C4-2B (cell line): ENCODE measurements at regions not wholly inside any gene's neighbourhood (a gene's known extent, or its start where the extent isn't known, plus 50 kb on each side); places are given as distances from the start of the nearest gene placed in this dataset.

Experiments used
- CTCF ChIP-seq: fragments of 450-650 bp; conservative IDR thresholded peaks from 2 replicates; pipeline ENCODE4 v1.5.1; 2017; ENCODE audit warnings: mild to moderate bottlenecking
- ZFX ChIP-seq: fragments of 450-650 bp; IDR thresholded peaks from 2 replicates; pipeline ENCODE4 v1.6.1; 2017

- TF ChIP-seq CTCF, result no peak
- no peak for TF ChIP-seq ZFX
These were observed 89.9 kb downstream of the MZT1 start for GRCh38 chr13:72637561-72637960.
